DLD1 (cell line): ENCODE measurements at regions not wholly inside any gene's neighbourhood (a gene's known extent, or its start where the extent isn't known, plus 50 kb on each side); places are given as distances from the start of the nearest gene placed in this dataset.

Experiments used
- in situ Hi-C: cut with HindIII; loops from 2 replicates; pipeline ENCODE4 v1.10.0; 2017; ENCODE audit warnings: low sequenced_read_pairs

DNA sequence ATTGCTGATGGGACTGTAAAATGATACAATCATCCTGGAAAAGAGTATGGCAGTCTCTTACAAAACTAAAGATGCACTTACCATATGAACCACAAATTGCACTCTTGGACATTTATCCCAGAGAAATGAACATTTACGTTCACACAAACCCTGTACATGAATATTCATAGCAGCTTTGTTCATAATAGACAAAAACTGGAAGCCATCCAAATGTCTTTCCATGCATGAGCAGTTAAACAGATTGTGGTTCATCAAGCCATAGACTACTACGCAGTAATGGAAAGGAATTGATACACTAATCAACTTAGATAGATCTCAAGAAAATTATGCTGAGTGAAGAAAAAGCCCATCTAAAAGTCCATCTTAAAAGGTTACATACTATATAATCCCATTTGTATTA lies 156.1 kb upstream of the SLC39A10 start:
- in situ Hi-C loops, result no loop called here

DNA sequence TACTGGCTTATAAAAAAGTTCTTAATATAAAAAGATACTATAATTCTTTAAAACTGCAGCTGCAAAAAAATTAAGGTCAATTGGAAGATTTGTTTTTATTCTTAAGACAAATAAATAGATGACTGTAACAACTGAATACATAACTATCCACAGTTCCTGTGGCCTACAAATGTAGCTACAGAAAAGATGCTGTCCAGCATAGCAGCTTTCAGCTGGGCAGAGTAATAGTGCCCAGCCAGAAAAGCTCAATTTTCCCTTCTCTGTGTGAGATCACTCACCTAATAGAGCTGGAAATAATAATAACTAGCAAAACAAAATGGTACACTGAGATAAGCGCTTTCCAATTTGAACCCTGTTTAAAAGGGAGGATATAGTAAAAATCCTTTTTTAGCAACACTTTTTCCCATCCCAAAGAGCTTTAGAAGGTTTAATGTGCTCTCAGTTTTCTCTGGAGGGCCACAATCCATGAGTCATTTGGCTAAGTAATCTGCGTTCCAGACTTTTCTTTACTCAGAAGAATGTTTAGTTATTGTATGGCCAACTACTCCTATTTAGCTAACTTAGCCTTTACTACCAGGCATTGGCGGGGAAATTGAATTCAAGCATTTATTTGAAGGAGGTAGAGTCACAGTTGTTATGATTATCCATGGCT lies 158.1 kb upstream of the SLC39A10 start:
- in situ Hi-C loops, result no loop called here

DNA sequence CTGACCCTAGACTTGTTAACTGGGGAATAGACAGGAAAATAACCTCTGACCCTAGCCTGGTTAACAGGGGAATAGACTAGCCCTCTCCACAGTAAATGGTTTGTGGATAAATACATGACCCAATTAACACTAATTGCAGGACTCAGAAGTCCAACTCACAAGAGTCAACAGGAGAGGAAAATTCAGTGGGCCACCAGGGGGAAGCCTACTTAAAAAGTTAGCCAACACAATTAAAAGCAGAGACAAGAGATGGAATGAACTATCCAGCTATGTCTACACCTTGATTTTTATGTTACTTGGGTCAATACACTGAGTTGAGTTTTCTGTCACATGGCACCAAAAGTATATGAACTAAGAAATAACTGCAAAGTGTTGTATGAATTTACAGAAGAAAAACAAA lies 158.8 kb upstream of the SLC39A10 start:
- in situ Hi-C loops, result no loop called here

DNA sequence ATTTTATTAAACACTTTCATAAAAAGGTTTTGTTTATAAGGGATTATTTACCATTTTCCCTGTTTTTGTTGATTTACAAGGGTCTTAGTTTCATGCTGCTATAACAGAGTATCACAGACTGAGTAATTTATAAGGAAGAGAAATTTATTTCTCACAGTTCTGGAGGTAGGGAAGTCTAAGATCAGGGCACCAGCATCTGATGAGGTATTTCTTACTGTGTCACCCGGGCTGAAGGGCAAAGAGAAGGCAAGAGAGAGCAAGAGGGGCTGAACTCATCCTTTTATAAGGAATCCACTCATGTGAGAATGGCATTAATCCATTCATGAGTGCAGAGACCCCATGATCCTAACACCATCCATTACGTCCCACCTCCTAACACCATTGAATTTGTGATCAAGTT lies 160.0 kb upstream of the SLC39A10 start:
- in situ Hi-C loops, result no loop called here

DNA sequence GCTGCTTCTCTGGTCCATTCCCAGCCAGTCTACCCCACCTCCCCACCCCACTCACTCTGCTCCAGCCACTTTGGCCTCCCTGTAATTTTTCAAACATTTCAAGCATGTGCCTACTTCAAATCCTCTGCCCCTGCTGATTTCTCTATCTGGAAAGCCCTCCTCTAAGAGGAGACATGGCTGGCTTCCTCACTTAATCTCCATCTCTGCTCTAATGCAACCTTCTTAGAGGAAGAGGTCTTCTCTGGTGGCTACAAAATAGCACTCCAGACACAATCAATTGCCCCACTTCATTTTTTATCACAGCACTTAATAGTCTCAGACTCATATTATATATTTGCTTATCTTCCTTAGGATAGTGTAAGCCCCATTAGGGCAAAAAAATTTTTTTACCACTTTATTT lies 161.1 kb upstream of the SLC39A10 start:
- in situ Hi-C loops, result no loop called here

DNA sequence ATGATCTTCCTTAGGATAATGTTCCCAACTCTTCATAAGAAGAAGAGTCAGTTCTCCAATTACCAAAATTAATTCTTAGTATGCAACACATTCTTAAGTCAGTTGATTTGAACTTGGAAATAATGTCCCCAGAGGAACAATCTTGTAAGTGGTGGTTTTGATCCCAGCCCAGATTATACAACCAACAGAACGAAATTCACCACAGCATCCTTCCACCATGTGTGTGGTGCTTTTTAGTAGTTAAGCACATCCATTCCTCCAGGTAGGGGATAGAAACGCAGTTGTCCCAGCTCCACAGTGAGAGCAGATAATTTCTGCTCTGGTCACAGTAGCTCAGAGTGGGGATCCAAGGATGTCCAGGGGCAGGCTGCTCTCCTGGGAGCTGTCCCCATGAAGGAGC lies 161.7 kb upstream of the SLC39A10 start:
- in situ Hi-C loops, result no loop called here

DNA sequence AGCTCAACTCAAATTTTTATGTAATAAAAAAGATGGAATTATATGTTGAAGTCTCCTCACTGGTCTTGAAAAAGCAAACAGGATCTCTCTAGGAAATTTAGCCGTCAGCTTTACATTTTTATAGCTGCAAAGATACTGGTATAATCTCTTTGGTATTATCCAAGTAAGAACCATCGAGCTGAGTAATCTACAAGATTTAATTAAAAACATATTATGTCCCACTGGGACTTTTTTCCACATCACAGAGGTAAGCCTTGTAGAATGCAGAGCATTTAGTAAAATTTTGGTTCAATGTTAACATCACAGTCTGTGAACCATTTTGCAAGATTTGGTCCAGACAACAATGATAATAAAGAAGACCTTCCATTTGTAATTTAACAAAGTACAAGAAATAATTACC lies 162.6 kb upstream of the SLC39A10 start:
- in situ Hi-C loops, result no loop called here

DNA sequence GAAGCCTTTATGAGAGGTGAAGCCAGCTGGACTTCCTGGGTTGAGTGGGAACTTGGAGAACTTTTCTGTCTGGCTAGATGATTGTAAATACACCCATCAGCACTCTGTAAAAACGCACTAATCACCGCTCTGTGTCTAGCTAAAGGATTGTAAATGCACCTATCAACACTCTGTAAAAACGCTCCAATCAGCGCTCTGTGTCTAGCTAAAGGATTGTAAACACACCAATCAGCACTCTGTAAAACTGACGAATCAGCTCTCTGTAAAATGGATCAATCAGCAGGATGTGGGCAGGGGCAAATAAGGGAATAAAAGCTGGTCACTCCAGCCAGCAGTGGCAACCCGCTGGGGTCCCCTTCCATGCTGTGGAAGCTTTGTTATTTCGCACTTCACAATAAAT lies 163.6 kb upstream of the SLC39A10 start:
- in situ Hi-C loops, result no loop called here

DNA sequence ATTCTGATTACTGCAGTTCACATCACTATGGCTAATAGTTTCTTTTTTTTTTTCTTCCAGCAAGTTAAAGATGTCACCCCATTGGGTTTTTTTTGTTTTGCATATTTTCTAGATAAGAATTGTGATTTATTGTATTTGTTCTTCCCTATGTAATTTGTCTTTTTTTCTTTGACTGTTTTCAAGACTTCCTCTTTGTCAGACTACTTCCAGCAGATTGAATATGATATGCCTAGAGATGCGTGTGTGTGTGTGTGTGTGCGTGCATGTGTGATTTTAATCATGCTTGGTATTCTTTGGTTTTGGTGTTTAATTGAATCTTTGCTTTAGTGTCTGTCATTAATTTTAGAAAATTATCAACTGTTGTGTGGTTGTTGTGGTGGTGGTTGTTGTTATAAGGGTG lies 166.7 kb upstream of the SLC39A10 start:
- in situ Hi-C loops, result no loop called here

DNA sequence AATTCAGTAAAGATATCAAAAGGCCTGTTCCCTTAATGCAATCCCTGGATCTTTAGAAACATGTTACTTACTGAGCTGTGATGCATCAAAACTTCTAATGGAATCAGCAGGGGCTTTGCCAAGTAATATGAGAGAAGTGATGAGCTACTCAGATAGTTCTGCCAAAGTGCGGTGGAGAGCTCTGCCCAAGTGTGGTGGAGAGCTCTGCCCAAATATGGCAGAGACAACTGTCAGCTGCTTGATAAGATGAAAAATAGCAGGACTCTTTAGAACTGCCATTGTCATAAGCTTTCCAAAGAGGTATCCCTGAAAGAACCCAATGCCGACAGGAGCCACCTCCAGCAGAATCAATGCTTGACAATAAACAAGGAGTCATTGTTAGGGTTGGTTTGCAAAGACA lies 167.9 kb upstream of the SLC39A10 start:
- in situ Hi-C loops, result no loop called here

DNA sequence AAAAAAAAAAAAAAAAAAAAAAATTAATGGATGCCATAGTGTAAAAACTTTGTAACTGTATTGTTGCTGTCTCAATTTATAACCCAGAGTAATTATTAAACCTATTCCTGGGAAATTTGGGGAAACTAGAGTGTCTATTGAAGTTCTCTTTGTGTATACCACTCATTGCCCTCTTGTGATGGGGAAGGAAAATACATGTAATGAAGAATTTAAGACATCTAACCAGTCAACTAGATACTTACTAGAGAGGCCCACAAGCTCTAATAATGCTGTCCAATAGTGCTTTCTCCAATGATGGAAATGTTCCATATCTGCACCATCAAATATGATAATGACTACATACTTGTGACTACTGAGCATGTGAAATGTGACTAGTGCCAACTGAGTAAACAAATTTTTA lies 168.5 kb upstream of the SLC39A10 start:
- in situ Hi-C loops, result no loop called here

DNA sequence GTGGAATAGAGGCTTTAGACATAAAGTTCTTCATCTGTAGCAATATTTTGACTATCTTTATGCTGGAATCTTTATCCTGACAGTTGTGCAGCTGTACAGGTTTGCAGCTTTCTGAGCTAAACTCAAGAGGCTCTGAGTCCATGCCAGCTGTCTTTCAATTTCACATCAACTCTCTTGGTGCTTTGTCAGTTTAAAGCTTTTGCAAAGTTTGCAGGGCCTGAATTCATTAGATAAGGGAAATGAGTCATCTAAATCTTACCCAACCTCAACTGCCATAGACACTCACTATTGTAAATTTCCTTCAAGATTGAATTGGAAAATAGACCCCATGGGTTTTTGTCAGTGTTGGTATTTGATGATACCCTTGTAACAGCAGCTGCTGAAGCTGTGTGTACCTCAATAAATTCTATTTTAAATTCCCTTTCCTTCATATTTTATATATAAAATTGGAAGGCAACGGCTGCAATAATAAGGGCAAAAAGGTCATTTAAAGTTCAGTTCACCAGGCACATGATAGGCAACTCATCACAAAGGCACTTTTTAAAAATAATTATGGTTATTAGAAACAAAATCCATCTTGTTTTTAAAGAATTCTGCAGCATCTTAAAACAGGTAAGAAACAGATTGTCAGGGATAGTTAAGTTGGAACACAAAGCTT lies 169.9 kb upstream of the SLC39A10 start:
- in situ Hi-C loops, result no loop called here

DNA sequence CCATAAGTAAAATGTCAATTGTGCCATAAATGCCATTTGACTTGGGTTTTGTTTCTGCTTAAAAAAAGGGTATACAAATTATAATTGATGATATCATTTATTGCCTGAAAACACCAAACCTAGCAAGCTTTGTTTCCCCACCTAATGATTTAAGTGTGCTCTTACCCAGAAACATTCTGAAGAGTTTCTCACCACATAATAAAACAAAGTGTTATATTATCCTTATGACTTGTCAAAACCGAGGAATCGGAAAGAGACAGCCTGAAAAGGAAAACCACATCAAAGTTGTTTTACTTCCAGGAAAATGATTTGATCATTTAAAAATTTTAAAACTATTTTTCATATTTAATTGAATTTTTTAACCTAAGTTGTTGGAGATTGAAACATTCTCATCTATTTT lies 170.5 kb upstream of the SLC39A10 start:
- in situ Hi-C loops, result no loop called here

DNA sequence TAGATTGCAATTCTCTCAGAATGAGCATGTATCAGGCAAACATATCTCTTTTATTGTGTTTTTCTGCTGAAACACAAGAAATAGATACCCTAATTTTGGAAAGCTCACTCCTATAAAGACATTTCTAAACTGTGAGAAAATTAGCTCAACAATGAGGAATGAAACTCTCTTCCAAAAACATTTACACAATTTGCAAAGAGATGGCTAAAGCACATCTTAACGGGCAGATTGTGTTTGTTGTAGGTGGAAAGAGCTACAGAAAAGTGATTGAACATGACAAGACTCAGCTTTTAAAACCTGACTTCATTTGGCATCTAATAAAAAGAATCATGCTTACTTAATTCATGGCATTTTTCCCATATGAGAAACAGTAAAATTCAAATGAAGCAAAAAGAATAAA lies 175.0 kb upstream of the SLC39A10 start:
- in situ Hi-C loops, result no loop called here

DNA sequence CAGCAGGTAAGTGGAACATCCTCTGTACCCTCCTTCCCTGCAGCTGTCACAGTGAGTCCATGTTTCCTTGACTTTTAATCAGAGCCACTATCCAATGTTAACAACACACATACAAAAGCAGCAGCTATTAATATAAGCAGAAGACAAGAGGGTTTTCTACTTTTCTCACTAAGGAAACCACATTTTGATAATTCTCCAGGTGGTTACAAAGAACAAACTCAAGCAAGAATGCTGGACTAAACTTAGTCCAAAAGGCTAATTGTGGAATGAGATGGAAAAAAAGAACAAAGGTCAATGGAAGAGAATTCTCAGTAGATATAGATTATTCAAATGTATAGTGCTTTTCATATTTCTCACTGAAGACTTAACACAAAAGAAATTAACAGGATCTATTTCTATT lies 176.9 kb upstream of the SLC39A10 start:
- in situ Hi-C loops, result no loop called here

DNA sequence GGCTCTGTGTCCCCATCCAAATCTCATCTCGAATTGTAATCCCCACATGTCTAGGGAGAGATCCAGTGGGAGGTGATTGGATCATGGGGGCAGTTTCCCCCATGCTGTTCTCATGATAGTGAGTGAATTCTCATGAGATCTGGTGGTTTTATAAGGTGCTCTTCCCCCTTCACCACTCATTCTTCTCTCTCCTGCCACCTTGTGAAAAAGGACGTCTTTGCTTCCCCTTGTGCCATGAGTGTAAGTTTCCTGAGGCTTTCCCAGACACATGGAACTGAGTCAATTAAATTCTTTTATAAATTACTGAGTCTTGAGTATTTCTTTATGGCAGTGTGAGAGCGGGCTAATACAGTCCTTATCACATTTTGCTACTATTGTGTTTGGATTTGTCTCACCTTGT lies 177.6 kb upstream of the SLC39A10 start:
- in situ Hi-C loops, result no loop called here

DNA sequence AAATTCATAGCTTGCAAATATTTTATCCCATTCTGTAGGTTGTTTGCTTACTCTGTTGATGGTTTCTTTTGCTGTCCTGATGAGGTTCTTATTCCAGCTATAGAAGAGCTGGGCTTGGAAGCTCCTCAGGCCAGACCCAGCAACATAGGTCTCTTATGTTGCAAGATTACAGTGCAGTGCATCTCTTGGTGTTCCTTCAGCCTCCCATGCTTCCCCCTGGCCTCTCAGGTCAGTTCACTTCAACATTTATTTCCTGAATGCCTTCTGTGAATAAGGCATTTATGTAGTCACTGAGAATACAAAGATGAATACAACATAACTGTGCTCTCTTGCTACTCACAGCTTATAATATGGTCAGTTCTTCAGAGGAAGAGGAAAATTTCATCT lies 179.0 kb upstream of the SLC39A10 start:
- in situ Hi-C loops, result no loop called here

DNA sequence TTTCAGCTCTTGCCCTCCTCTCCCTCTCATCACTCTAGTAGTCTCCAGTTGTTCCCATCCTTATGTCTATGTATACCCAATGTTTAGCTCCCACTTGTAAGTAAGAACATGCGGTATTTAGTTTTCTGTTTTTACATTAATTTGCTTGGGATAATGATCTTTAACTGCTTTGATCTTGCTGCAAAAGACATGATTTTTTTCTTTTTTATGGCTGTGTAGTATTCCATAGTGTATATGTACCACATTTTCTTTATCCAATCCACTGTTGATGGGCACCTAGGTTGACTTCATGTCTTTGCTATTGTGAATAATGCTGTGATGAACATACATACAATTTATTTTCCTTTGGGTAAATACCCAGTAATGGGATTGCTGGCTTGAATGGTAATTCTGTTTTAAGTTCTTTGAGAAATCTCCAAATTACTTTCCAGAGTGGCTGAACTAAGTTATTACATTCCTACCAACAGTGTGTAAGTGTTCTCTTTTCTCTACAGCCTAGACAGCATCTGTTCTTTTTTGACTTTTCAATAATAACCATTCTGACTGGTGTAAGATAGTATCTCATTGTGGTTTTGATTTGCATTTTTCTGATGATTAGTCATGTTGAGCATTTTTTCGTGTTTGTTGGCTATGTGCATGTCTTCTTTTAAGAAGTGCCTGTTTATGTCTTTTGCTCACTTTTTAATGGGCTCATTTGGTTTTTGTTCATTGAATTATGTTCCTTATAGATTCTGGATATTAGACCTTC lies 179.6 kb upstream of the SLC39A10 start:
- in situ Hi-C loops, result no loop called here

DNA sequence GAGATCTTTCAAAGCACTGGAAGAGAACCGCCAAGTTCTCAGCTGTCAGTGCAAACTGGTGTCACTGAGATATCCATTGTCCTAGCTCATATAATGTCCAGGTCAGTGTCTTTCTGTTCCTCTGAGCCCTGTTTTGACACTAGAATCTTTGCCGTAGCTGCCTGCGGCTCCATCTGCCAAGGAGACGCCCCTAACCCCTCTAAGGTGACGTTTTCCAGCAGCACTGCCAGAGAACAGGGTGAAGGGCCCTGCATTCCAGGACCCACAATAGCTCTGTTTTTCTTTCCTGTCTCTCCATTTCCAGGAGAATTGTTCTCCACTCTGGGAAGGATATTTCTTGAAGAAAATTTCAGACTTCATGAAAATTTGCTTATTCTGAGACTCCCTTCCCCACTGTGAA lies 181.7 kb upstream of the SLC39A10 start:
- in situ Hi-C loops, result no loop called here

DNA sequence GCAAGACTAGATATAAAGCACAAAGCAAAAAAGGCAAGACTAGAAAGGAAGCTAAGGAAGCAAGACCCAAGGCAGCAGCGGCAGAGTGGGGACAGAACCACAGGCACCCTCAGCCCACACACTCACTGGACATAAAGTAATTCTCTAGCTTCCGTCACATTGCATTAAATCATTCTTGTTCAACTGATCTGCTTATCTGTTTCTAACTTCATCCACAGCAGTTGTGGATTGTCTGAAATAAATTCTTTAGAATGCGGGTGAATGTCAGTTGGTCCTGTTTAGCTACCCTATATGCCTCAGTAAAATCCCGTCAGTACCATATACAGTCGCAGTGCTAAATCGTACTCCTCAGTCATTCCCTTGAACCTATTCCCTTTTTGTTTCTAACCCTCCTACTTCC lies 183.2 kb upstream of the SLC39A10 start:
- in situ Hi-C loops, result no loop called here

DNA sequence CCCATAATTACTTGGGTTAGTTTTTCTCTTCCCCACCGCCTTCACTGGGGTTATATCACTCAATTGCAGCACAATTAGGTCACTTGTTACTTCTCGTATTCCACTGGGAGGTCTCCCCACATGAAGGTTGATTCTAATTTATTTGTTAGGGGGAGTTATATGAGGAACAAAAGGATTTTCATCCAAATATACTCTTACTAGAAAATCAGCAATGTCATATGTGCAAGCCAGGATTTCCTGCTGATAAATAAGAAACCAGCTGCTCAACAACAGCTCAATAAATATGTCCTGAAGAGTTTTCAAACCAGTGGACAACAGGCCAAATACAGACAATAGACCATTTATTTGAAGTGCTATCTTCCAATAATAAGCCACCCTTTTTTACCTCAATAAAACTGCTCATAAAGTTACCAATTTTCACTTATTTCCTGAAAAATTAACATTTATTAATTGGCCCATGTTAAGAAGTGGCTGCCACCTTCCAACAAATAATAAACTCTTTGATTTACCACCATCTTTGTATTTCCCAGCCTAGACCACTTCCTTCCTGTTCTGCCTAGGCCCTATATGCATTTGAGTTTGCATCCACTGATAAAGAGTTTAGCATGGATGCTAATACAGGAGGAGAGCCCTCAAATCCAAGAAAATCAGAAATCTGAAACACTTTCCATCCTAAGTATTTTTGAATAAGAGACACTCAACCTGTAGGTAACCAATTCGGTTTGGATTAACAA lies 184.4 kb upstream of the SLC39A10 start:
- in situ Hi-C loops, result no loop called here

DNA sequence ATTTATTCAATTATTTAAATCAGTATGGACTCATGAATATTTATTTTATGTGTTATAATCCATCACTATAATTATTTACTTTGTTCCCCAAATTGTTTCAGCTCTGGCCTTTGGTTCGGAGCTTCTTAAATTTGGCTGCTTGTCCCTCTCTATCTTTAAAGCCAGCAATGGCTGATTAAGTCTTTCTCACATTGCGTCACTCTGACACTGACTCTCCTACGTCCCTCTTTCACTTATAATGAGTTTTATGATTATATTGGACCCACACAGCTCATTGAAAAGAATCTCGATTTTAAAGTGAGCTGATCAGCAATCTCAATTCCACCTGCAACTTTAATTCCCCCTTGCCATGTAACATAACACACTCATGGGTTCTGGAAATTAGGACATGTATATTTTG lies 185.2 kb upstream of the SLC39A10 start:
- in situ Hi-C loops, result no loop called here
